ENCODE measurements at regions not wholly inside any gene's neighbourhood (a gene's known extent, or its start where the extent isn't known, plus 50 kb on each side); places are given as distances from the start of the nearest gene placed in this dataset.
"Not testable (repeated sequence)": the region's sequence is repeated elsewhere in the genome, so short reads cannot be mapped to it uniquely, and the experiment has no call there.

DNA sequence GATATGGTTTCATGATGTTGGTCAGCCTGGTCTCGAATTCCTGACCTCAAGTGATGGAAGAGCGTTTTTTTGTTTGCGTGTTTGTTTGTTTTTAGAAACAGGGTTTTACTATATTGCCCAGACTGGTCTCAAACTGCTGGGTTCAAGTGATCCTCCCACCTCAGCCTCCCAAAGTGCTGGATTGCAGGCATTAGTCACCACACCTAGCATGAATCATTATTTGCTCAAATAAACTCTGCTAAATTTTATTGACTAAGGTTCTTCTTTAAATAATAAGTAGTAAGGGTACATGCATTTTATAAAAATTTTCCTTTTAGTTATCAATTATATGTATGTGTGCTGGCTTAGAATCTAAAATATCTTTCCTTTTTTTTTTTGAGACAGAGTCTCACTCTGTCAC is 52.9 kb downstream of the ZBTB9 start:
- H3K4me1 ChIP-seq, result no peaks in the 10 kb centered on the region
- no peak for TF ChIP-seq POLR2A (IDR thresholded peaks at IDR 0.05)
- TF ChIP-seq, protein P1, sequence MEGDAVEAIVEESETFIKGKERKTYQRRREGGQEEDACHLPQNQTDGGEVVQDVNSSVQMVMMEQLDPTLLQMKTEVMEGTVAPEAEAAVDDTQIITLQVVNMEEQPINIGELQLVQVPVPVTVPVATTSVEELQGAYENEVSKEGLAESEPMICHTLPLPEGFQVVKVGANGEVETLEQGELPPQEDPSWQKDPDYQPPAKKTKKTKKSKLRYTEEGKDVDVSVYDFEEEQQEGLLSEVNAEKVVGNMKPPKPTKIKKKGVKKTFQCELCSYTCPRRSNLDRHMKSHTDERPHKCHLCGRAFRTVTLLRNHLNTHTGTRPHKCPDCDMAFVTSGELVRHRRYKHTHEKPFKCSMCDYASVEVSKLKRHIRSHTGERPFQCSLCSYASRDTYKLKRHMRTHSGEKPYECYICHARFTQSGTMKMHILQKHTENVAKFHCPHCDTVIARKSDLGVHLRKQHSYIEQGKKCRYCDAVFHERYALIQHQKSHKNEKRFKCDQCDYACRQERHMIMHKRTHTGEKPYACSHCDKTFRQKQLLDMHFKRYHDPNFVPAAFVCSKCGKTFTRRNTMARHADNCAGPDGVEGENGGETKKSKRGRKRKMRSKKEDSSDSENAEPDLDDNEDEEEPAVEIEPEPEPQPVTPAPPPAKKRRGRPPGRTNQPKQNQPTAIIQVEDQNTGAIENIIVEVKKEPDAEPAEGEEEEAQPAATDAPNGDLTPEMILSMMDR (IDR thresholded peaks at IDR 0.05), result no peak
- 97 to 98% methylated on average over 3 of the region's 3 CpGs for WGBS, 2 donors
- no peak for DNase-seq
- no peaks in the 10 kb centered on the region for H3K9me3 ChIP-seq
- no peak overlapping the region for H3K27ac ChIP-seq
- intact Hi-C loops (cut with DNase I; ENCODE audit: low total_unique reads), result no loop called here
- H3K4me3 ChIP-seq, result no peak overlapping the region
- H3K36me3 ChIP-seq (ENCODE audit: low read depth, missing control alignments), result no peaks in the 10 kb centered on the region
- H3K27me3 ChIP-seq, result no peaks in the 10 kb centered on the region

DNA sequence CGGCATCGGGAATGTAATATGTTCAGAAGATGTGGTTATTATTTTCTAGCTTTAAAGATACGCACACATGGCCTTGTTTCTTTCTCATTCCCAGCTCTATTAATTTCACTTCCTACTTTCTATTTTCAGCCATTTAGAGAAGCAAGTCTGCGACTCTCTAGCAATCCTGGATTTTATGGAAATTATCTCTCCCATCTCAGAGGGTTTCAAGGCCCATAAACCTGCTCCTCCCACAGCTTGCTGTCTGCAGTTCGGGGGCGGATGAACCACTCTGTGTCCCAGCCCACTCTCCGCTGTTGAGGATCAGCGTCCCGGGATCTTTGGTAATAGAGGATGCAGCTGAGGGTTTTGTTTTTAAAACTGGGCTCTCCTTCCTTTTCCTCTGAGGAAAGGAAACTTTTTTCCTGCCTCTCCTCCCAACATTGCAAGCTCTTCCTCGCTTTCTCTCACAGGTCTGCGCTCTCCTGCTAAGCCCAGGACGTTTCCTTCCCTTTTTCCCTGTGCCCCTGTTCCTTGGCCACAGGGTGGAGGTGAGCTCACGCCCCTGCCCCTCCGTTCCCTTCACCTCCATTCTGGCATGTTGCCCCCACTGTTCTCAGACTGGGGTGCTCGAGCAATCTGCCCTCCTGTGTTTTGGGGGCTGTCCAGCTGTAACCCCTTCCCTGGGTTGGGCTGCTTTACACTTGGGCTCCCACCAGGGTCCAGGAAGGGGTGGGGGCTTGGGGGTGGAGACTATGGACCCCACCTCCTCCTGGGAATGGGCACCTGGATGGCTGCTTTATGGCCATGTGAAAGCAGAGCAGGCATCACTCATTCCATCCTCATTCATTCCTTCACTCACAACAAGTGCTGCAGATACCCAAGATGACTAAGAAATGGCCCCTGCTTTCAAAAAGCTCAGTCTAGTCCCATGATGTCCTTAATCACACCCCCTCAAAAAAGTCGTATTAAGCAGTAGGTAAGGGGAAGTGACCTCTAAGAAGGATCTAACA is 54.9 kb downstream of the ZBTB9 start:
- no peak for DNase-seq
- 18 to 21% methylated on average over 16 of the region's 16 CpGs for WGBS, 2 donors
- Histone ChIP-seq H3K27me3 (no peaks in the 10 kb centered on the region), H3K9me3 (no peaks in the 10 kb centered on the region), H3K4me1 (peaks cover 3% of the 10 kb centered on the region), H3K27ac (no peak overlapping the region), H3K4me3 (no peak overlapping the region), H3K36me3 (ENCODE audit: low read depth, missing control alignments) (no peaks in the 10 kb centered on the region)
- intact Hi-C loops (cut with DNase I; ENCODE audit: low total_unique reads), result no loop called here
- TF ChIP-seq POLR2A (IDR thresholded peaks at IDR 0.05), result no peak
- TF ChIP-seq, protein P1 (IDR thresholded peaks at IDR 0.05), result no peak

GRCh38 chr6:33513213-33513612 is 58.8 kb downstream of the ZBTB9 start:
- no peak overlapping the region for H3K4me3 ChIP-seq
- H3K4me1 ChIP-seq, result peaks cover 3% of the 10 kb centered on the region
- DNase-seq, result no peak
- H3K9me3 ChIP-seq, result no peaks in the 10 kb centered on the region
- no peaks in the 10 kb centered on the region for H3K27me3 ChIP-seq
- no peak overlapping the region for H3K27ac ChIP-seq
- 73 to 83% methylated on average over 1 of the region's 1 CpG for WGBS, 2 donors
- intact Hi-C loops (cut with DNase I; ENCODE audit: low total_unique reads), result no loop called here
- TF ChIP-seq POLR2A (IDR thresholded peaks at IDR 0.05), result no peak
- TF ChIP-seq, protein P1 (IDR thresholded peaks at IDR 0.05), result no peak
- H3K36me3 ChIP-seq (ENCODE audit: low read depth, missing control alignments), result no peaks in the 10 kb centered on the region

- no peak for DNase-seq
Measured at GRCh38 chr6:33516726-33517125, 62.4 kb downstream of the ZBTB9 start.

DNA sequence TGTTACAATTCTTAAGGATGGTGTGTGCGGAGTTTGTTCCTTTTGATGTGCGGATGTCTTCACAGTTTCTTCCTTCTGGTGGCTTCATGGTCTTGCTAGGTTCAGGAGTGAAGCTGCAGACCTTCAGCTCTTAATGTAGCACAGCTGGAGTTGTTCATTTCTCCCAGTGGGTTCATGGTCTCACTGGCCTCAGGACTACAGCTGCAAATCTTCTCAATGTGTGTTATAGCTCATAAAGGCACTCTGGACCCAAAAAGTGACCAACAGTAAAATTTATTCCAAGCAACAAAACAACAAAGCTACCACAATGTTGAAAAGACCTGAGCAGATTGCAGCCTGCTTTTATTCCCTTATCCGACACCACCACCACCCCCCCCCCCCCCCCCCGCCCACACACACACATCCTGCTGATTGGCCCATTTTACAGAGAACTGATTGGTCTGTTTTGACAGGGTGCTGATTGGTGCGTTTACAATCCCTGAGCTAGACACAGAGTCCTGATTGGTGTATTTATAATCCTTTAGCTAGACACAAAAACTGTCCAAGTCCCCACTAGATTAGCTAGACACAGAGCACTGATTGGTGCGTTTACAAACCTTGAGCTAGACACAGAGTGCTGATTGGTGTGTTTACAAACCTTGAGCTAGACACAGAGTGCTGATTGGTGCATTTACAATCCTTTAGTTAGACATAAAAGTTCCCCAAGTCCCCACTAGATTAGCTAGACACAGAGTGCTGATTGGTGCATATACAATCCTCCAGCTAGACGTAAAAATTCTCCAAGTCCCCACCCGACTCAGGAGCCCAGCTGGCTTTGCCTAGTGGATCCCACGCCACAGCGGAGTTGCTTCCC is 59.2 kb downstream of the BAK1 start:
- H3K36me3 ChIP-seq (ENCODE audit: low read depth, missing control alignments); H3K4me1 ChIP-seq; H3K9me3 ChIP-seq; intact Hi-C loops (cut with DNase I; ENCODE audit: low total_unique reads); H3K27me3 ChIP-seq; DNase-seq; H3K27ac ChIP-seq: not testable (repeated sequence)
- WGBS, 2 donors, result 76 to 77% methylated on average over 10 of the region's 10 CpGs
- peak overlapping the region; percentile 24 to 38 for H3K4me3 ChIP-seq

More at GRCh38 chr6:33516726-33517125, 62.4 kb downstream of the ZBTB9 start:
- Histone ChIP-seq H3K36me3 (ENCODE audit: low read depth, missing control alignments) (no peaks in the 10 kb centered on the region), H3K4me1 (peaks cover 3% of the 10 kb centered on the region), H3K27me3 (no peaks in the 10 kb centered on the region), H3K9me3 (no peaks in the 10 kb centered on the region), H3K27ac (no peak overlapping the region), H3K4me3 (no peak overlapping the region)
- TF ChIP-seq POLR2A (IDR thresholded peaks at IDR 0.05), result no peak
- TF ChIP-seq, protein P1 (IDR thresholded peaks at IDR 0.05), result no peak
- 66 to 75% methylated on average over 4 of the region's 4 CpGs for WGBS, 2 donors
- intact Hi-C loops (cut with DNase I; ENCODE audit: low total_unique reads), result no loop called here
